Stimulated activated naive CD4-positive, alpha-beta T cell treated with Interleukin-2 at 50 U/mL for 16 hours (primary cell): ENCODE measurements at regions not wholly inside any gene's neighbourhood (a gene's known extent, or its start where the extent isn't known, plus 50 kb on each side); places are given as distances from the start of the nearest gene placed in this dataset.
A peak's percentile ranks its signal among the peaks of the same experiment; 100 is the strongest.
"Not testable (repeated sequence)": the region's sequence is repeated elsewhere in the genome, so short reads cannot be mapped to it uniquely, and the experiment has no call there.

Source experiments
- DNase-seq: peaks from one replicate; lab custom pipeline; 2025; lab: John Stamatoyannopoulos, UW

- DNase-seq = peak; percentile 33
Measured at GRCh38 chr18:57881818-57882413, 78.8 kb upstream of the ATP8B1 start.

- DNase-seq = not testable (repeated sequence)
Measured at GRCh38 chr18:57879924-57880323, 76.8 kb upstream of the ATP8B1 start.

- no peak for DNase-seq
Measured at GRCh38 chr18:57869221-57869620, 66.1 kb upstream of the ATP8B1 start.

- DNase-seq = no peak
Measured at GRCh38 chr18:57866355-57866754, 63.2 kb upstream of the ATP8B1 start.

- no peak for DNase-seq
Measured at GRCh38 chr18:57864615-57865121, 61.6 kb upstream of the ATP8B1 start.

- DNase-seq = no peak
Measured at GRCh38 chr18:57863706-57864105, 60.6 kb upstream of the ATP8B1 start.

GRCh38 chr18:57859314-57859713 lies 56.2 kb upstream of the ATP8B1 start:
- no peak for DNase-seq

- no peak for DNase-seq
Measured at GRCh38 chr18:57856557-57857280, 53.6 kb upstream of the ATP8B1 start.

GRCh38 chr18:57856128-57856527 lies 53.0 kb upstream of the ATP8B1 start:
- no peak for DNase-seq

GRCh38 chr18:57855551-57855950 lies 52.4 kb upstream of the ATP8B1 start:
- no peak for DNase-seq

- no peak for DNase-seq
Measured at GRCh38 chr18:57854726-57855125, 51.6 kb upstream of the ATP8B1 start.

- no peak for DNase-seq
Measured at GRCh38 chr18:57853864-57854263, 50.7 kb upstream of the ATP8B1 start.

- no peak for DNase-seq
Measured at GRCh38 chr18:57853133-57853532, 50.0 kb upstream of the ATP8B1 start.
